Esophagus squamous epithelium (tissue), 5 donors: ENCODE measurements at regions not wholly inside any gene's neighbourhood (a gene's known extent, or its start where the extent isn't known, plus 50 kb on each side); places are given as distances from the start of the nearest gene placed in this dataset.
"Not testable (repeated sequence)": the region's sequence is repeated elsewhere in the genome, so short reads cannot be mapped to it uniquely, and the experiment has no call there.

Experiments
- DNase-seq: peaks from one replicate; lab custom pipeline; 2025; lab: John Stamatoyannopoulos, UW
- H3K27ac ChIP-seq, 4 donors: fragments of 200-600 bp; sonication (generic); one replicate each; pipeline ENCODE4 v1.5.1; 2016 to 2019; ENCODE audit warnings: mild to moderate bottlenecking in 1 of 4
- H3K27me3 ChIP-seq, 4 donors: fragments of 200-600 bp; sonication (generic); 1 replicate in 3 of 4; 2 replicates in 1 of 4; pipeline versions ENCODE4 v1.5.1 to v1.6.0; 2017 to 2021; ENCODE audit warnings: antibody characterized with exemption in 1 of 4
- H3K36me3 ChIP-seq, 3 donors: fragments of 200-600 bp; sonication (generic); one replicate each; pipeline ENCODE4 v1.5.1; 2016 to 2019
- H3K4me1 ChIP-seq, 3 donors: fragments of 200-600 bp; sonication (generic); one replicate each; pipeline ENCODE4 v1.5.1; 2017 to 2019
- H3K4me3 ChIP-seq, 4 donors: fragments of 200-600 bp; sonication (generic); 1 replicate in 3 of 4; 2 replicates in 1 of 4; pipeline ENCODE4 v1.5.1; 2016 to 2019; ENCODE audit warnings: mild to moderate bottlenecking in 2 of 4, moderate library complexity in 1 of 4
- H3K9me3 ChIP-seq, 3 donors: fragments of 200-600 bp; sonication (generic); one replicate each; pipeline ENCODE4 v1.5.1; 2016 to 2019
- POLR2A ChIP-seq, 4 donors: fragments of 450-650 bp; IDR thresholded peaks; one replicate each; pipeline ENCODE4 v1.6.1; 2017; ENCODE audit warnings: antibody characterized with exemption in 4 of 4, mild to moderate bottlenecking in 4 of 4, moderate library complexity in 3 of 4
- WGBS, 2 donors: methylation state at CpG; one replicate each; pipeline ENCODE4 v1.1.5; 2018; 5-methylcytosine and 5-hydroxymethylcytosine counted together
- intact Hi-C: fragments of 100-400 bp; cut with DNase I; formaldehyde crosslinking; loops from one replicate; pipeline ENCODE4 v1.15.0; 2022
- TF ChIP-seq, protein P1 (sequence below), 6 experiments: fragments of 450-650 bp in 4 of 6; fragments of 200-600 bp in 2 of 6; sonication (generic) in 2 of 6; IDR thresholded peaks; one replicate each; pipeline ENCODE4 v1.5.1; 2016 to 2019; ENCODE audit warnings: antibody characterized with exemption in 6 of 6, mild to moderate bottlenecking in 4 of 6, moderate library complexity in 4 of 6
- donor health status: DM: yes; HTN: yes; CAD: no.

- intact Hi-C loops, result no loop called here
- Histone ChIP-seq H3K9me3 (no peaks in the 10 kb centered on the region), H3K36me3 (no peaks in the 10 kb centered on the region), H3K4me3 (no peak overlapping the region), H3K27me3 (no peaks in the 10 kb centered on the region), H3K4me1 (no peaks in the 10 kb centered on the region), H3K27ac (no peak overlapping the region)
- DNase-seq, result no peak
- no peak for TF ChIP-seq POLR2A (IDR thresholded peaks at IDR 0.05)
- TF ChIP-seq, protein P1, sequence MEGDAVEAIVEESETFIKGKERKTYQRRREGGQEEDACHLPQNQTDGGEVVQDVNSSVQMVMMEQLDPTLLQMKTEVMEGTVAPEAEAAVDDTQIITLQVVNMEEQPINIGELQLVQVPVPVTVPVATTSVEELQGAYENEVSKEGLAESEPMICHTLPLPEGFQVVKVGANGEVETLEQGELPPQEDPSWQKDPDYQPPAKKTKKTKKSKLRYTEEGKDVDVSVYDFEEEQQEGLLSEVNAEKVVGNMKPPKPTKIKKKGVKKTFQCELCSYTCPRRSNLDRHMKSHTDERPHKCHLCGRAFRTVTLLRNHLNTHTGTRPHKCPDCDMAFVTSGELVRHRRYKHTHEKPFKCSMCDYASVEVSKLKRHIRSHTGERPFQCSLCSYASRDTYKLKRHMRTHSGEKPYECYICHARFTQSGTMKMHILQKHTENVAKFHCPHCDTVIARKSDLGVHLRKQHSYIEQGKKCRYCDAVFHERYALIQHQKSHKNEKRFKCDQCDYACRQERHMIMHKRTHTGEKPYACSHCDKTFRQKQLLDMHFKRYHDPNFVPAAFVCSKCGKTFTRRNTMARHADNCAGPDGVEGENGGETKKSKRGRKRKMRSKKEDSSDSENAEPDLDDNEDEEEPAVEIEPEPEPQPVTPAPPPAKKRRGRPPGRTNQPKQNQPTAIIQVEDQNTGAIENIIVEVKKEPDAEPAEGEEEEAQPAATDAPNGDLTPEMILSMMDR (IDR thresholded peaks at IDR 0.05), result no peak
- WGBS, 2 donors, result 86 to 90% methylated on average over 5 of the region's 30 CpGs
Measured at GRCh38 chr3:162710332-162711112, 1213.9 kb downstream of the OTOL1 start.

- H3K27me3 ChIP-seq, H3K27ac ChIP-seq, H3K36me3 ChIP-seq, DNase-seq, H3K4me1 ChIP-seq, H3K9me3 ChIP-seq, H3K4me3 ChIP-seq, intact Hi-C loops: not testable (repeated sequence)
- 57 to 79% methylated on average over 6 of the region's 6 CpGs for WGBS, 2 donors
Measured at GRCh38 chr3:162717074-162717473, 1220.5 kb downstream of the OTOL1 start.

- TF ChIP-seq, protein P1 (IDR thresholded peaks at IDR 0.05), result no peak
- TF ChIP-seq POLR2A (IDR thresholded peaks at IDR 0.05), result no peak
- Histone ChIP-seq H3K9me3 (no peaks in the 10 kb centered on the region), H3K27ac (no peak overlapping the region), H3K4me3 (no peak overlapping the region), H3K36me3 (no peaks in the 10 kb centered on the region), H3K4me1 (no peaks in the 10 kb centered on the region), H3K27me3 (no peaks in the 10 kb centered on the region)
- WGBS, 2 donors, result 28 to 37% methylated on average over 2 of the region's 2 CpGs
- no peak for DNase-seq
- intact Hi-C loops, result no loop called here
Measured at GRCh38 chr3:162718697-162719096, 1222.1 kb downstream of the OTOL1 start.

DNA sequence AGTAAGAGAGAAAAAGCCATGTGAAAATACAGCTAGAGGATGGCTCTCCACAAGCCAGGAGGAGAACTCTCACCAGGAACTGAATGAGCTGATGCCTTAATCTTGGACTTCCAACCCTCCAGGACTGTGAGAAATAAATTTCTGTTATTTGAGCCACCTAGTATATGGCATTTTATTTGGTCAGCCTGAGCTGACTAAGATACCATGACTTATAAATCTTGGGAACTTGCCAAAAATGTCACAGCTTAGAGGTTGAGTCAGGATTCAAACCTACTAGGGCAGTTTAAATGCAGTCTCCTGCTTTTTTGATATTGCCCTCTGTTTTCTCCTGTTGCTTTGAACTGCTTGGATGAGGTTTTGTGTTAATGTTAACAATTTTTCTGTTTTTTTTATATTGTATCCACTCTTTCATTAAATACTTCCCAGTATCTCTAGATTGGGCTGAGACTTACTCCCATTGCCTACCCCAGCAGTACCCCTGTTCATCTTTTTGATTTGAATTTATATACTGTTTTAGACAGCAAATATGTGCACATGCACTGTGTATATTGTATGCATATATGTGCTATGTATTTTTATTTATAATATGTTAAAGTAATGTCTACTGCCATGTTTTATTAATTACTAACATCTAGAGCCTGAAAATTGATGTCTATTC is 1223.2 kb downstream of the OTOL1 start:
- no peak for DNase-seq
- no peaks in the 10 kb centered on the region for H3K9me3 ChIP-seq
- no peak overlapping the region for H3K27ac ChIP-seq
- H3K27me3 ChIP-seq, result no peaks in the 10 kb centered on the region
- no peaks in the 10 kb centered on the region for H3K4me1 ChIP-seq
- H3K36me3 ChIP-seq, result no peaks in the 10 kb centered on the region
- intact Hi-C loops, result no loop called here
- TF ChIP-seq, protein P1 (IDR thresholded peaks at IDR 0.05), result no peak
- TF ChIP-seq POLR2A (IDR thresholded peaks at IDR 0.05), result no peak
- H3K4me3 ChIP-seq, result no peak overlapping the region

DNA sequence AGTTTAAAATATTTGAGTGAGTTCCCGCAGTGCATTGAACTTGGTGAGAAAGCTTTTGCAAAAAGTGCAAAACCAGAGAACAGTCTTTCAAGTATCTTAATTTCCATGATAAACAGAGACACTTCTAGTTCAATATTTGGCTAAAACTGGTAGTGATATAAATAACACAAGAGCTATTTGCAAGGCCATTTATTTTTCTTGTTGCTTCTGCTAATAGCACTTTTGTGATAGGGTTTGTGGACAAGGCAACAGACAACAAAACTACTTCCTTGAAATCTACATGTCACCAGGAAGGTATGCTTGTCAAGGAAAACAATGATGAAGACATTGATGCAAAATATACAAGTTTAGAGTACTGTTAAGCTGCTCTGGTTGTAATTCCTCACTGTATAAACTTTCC is 1225.1 kb downstream of the OTOL1 start:
- TF ChIP-seq, protein P1 (IDR thresholded peaks at IDR 0.05), result no peak
- TF ChIP-seq POLR2A (IDR thresholded peaks at IDR 0.05), result no peak
- H3K4me3 ChIP-seq, result no peak overlapping the region
- intact Hi-C loops, result no loop called here
- WGBS, 2 donors, result 43 to 82% methylated on average over 1 of the region's 1 CpG
- no peaks in the 10 kb centered on the region for H3K36me3 ChIP-seq
- DNase-seq, result no peak
- H3K9me3 ChIP-seq, result no peaks in the 10 kb centered on the region
- no peak overlapping the region for H3K27ac ChIP-seq
- no peaks in the 10 kb centered on the region for H3K4me1 ChIP-seq
- H3K27me3 ChIP-seq, result no peaks in the 10 kb centered on the region
